Hematopoietic multipotent progenitor cell treated with erythropoietin and hydrocortisone succinate and interleukin-3 and kit ligand, for 8 days (in vitro differentiated cells): ENCODE measurements at regions not wholly inside any gene's neighbourhood (a gene's known extent, or its start where the extent isn't known, plus 50 kb on each side); places are given as distances from the start of the nearest gene placed in this dataset.

Experiments used
- DNase-seq: peaks from one replicate; pipeline ENCODE4 v3.0.0-alpha.2; 2015

DNA sequence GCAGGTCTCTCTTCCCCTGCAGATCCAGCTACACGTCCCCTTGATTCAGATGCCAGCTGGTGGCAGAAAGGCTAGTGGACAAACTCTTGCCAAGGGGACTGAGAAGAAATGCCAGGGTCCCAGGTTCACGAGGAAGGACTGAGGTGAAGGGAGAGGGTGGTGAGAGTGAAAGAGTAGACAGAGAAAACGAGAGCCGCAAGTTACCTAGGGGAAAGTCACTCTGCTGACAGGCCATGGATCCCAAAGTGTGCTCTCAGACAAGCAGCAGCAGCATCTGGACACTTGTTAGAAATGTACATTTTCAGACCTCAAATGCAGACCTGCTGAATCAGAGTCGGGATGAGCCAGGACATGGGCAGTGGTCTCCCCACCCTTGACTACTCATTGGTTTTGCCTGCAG lies 192.3 kb downstream of the FGFR2 start:
- DNase-seq, result no peak

DNA sequence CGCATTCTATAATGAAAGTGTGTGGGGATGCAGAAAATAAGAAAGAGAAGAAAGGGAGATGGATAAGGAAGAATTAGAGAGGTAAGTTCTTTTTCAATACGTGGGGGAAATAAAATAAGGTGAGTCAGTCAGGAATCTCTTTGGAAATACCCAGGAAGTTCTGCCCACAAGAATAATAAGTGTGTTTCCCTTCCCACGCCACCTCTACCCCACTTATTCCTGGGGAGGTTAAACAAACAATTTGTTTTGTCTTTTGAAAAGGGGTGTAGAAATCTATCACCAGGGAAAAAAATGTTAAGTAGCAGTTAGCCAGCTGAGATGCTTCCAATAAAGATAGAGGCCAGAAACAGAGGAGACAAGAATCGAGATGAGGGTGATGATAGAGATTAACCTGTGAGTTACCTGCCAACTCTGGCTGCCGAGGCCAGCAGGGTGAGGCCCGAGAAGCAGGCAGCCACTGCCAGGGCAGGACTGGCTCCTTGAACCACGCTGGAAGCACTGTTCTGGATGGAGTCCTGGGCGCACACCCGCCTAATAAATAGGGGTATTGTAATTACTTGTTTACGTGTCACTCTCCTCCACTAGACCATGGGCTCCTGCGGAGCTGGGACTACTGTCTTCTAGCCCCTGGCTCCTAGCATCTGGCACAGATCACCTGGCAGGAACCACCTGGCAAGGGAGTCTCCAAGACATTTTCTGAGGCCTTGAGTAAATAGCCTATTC lies 191.3 kb downstream of the FGFR2 start:
- no peak for DNase-seq

DNA sequence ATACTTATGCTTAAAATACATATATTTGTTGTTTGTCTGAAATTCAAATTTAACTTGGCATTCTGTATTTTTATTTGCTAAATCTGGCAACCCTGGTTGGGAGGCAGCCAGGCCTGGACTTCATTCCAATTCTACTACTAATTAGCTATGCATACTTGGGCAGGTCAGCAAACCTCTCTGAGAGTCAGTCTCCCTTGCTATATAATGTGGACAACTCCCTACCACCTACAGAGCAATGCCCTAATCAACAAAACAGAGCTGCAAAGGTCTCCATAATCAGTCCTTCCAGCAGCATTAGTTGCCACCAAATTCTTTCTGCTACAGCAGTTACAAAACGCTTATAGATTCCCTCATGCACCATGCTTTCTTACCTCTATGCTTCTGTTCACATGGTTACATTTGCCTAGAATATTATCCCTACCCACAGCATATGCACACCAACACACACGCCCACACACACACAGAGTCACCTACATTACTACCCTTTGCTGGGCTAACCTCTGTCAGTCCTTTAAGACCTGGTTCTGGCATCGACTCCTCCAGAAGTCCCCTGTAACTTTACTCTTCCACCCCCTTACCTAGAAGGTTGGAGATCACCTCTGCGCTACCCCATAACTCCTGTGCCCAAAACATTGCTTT lies 188.7 kb downstream of the FGFR2 start:
- no peak for DNase-seq

DNA sequence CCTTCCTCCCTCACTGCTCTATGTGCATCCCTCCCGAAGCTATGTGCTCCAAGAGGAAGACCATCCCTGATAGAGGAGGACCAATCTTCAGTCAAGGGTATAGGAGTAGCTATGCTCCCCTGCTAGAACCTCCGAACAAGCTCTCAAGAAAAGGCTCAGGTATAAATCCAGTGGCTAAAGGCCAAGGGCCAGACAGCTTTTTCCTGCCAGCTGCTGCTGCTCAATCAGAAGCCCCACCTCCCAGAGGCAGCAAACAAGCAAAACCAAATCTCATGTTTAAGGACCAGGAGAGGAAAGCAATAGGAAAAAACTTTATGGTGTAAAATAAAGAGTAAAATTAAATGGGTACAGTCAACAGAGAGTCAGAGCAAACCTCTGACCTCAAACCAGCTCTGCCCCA lies 187.2 kb downstream of the FGFR2 start:
- no peak for DNase-seq

GRCh38 chr10:121413951-121414350 lies 184.3 kb downstream of the FGFR2 start:
- no peak for DNase-seq

GRCh38 chr10:121414366-121415062 lies 183.7 kb downstream of the FGFR2 start:
- no peak for DNase-seq

DNA sequence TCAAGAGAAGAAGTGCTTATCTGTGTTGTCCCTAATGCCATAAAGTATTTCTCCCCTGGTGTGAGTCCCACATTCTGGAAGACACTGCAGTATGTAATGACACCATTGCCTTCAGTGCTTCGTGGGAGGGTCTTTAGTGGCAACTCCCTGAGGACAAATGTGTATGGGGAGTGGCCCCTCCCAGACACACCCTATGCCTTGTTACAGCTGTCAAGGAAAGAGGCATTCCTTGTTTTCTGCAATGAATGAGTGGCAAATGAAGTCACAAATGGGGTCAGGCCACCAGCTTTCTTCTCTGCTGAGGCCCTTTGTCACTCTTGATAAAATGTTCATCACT lies 183.2 kb downstream of the FGFR2 start:
- no peak for DNase-seq

GRCh38 chr10:121416071-121416470 lies 182.2 kb downstream of the FGFR2 start:
- no peak for DNase-seq

DNA sequence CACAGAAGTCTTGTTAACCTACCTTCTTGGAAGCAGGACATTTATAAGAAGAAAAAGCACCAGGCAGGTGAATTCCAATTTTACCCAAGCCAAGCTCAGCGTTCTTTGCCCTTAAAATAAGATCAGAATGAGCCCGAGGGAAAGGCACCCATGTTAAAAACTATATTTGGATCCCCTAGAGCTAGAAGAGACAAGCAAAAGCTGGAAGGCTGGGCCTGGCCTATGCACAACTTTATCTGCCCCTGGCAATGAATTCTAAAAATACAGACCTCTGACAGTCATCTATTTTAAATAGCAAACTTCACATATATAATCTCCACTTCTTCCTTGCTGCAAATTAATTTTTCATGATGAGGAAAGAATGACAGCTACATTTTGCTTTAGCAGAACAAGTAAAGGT lies 180.9 kb downstream of the FGFR2 start:
- DNase-seq, result no peak

GRCh38 chr10:121418126-121418777 lies 180.0 kb downstream of the FGFR2 start:
- no peak for DNase-seq

- no peak for DNase-seq
These were observed 178.2 kb downstream of the FGFR2 start for GRCh38 chr10:121420006-121420405.

DNA sequence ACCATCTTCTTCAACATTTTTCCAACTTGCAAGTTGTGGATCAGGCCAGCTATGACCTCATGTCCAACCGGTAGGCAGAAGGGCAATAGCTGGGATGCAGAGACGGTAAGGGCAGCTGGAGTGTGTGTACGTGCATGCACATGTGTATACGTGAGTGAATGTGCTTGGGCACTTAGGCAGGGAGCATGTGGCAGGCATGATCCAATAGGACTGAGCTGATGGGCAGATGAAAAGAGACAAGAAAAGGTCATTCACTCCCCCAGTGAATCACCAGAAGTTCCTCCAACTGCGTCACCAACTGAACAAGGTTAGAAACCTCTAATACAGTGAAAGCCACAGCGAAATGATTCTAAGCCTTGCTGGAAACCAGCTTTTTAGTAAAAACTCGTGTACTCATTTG lies 176.1 kb downstream of the FGFR2 start:
- no peak for DNase-seq

DNA sequence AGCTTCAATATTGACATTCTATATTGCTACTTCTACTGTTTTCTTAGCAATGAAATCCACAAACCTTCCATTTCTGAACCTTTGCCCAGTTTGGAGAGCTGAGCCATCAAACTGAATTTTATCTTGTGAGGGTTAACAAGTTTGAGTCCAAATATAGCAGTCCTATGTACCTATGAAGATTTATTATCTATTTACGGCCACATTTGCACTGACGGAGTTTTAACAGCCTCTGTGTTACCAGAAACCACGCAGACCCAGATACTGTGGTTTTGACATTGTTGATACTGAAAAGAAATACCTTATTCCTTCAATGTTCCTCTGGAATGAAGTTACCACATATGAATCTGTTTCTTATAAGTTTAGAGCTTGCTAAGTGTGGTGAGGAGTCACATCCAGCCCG lies 172.6 kb downstream of the FGFR2 start:
- no peak for DNase-seq

DNA sequence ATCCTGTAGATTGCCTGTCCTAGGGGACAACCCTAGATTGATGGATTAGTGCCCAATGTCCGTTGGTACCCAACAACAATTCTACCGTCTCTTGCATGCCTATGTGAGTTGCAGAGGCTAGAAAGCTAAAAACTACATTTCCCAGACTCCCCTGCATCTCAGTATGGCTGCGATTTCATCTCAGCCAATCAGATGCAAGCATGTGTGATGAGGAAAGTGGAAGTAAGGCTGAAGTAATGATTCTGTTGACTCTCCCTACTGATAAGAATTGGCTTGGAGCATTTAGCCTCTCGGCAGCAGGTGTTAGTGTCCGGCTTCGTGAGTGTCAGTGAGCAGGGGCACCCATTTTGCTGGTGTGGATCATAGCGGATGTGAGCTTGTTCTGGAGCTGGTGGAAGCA lies 171.9 kb downstream of the FGFR2 start:
- DNase-seq, result no peak
